Smooth muscle cell (in vitro differentiated cells): ENCODE measurements at regions not wholly inside any gene's neighbourhood (a gene's known extent, or its start where the extent isn't known, plus 50 kb on each side); places are given as distances from the start of the nearest gene placed in this dataset.

Experiments
- DNase-seq: peaks from one replicate; lab custom pipeline; 2025; ENCODE audit not compliant: unreplicated experiment; lab: John Stamatoyannopoulos, UW
- H2AFZ ChIP-seq: fragments of 200-600 bp; sonication (generic); 2 replicates; pipeline ENCODE4 v1.6.0; 2016; ENCODE audit warnings: antibody characterized with exemption, low read depth, mild to moderate bottlenecking
- H3F3A ChIP-seq: fragments of 200-600 bp; sonication (generic); 2 replicates; pipeline ENCODE4 v1.6.0; 2017; ENCODE audit warnings: antibody characterized with exemption, low read depth
- H3K27ac ChIP-seq: fragments of 200-600 bp; sonication (generic); 2 replicates; pipeline ENCODE4 v1.5.1; 2016; ENCODE audit warnings: low read depth, mild to moderate bottlenecking
- H3K27me3 ChIP-seq: fragments of 200-600 bp; sonication (generic); 2 replicates; pipeline ENCODE4 v1.6.1; 2016; ENCODE audit warnings: low read depth, mild to moderate bottlenecking
- H3K36me3 ChIP-seq: fragments of 200-600 bp; sonication (generic); 2 replicates; pipeline ENCODE4 v1.5.1; 2016; ENCODE audit warnings: low read depth
- H3K4me1 ChIP-seq: fragments of 200-600 bp; sonication (generic); 2 replicates; pipeline ENCODE4 v1.5.1; 2016; ENCODE audit warnings: low read depth
- H3K4me2 ChIP-seq: fragments of 200-600 bp; sonication (generic); 2 replicates; pipeline ENCODE4 v1.6.0; 2016; ENCODE audit warnings: mild to moderate bottlenecking
- H3K4me3 ChIP-seq: fragments of 200-600 bp; sonication (generic); 2 replicates; pipeline ENCODE4 v1.5.1; 2016; ENCODE audit warnings: mild to moderate bottlenecking
- H3K79me2 ChIP-seq: fragments of 200-600 bp; sonication (generic); 2 replicates; pipeline ENCODE4 v1.6.0; 2016; ENCODE audit warnings: low read depth, mild to moderate bottlenecking
- H3K9ac ChIP-seq: fragments of 200-600 bp; sonication (generic); 2 replicates; pipeline ENCODE4 v1.6.0; 2016; ENCODE audit warnings: low read depth
- H3K9me3 ChIP-seq: fragments of 200-600 bp; sonication (generic); replicated peaks from 2 replicates; pipeline ENCODE4 v1.5.1; 2016; ENCODE audit warnings: low read depth
- H4K20me1 ChIP-seq: fragments of 200-600 bp; sonication (generic); 2 replicates; pipeline ENCODE4 v1.6.0; 2016; ENCODE audit warnings: low read depth
- CTCF ChIP-seq: fragments of 200-600 bp; sonication (generic); IDR thresholded peaks from 2 replicates; pipeline ENCODE4 v1.5.1; 2017; ENCODE audit warnings: borderline replicate concordance, mild to moderate bottlenecking, antibody characterized with exemption; ENCODE audit not compliant: insufficient read depth, poor library complexity, severe bottlenecking
- WGBS: methylation state at CpG from one replicate; pipeline ENCODE4 v1.1.7; 2016; ENCODE audit warnings: low lambda C conversion rate; 5-methylcytosine and 5-hydroxymethylcytosine counted together

GRCh38 chrX:30992381-30992904 lies 79.4 kb downstream of the FTHL17 start:
- Histone ChIP-seq H3K9ac (no peak overlapping the region), H4K20me1 (no peaks in the 10 kb centered on the region), H3K4me1 (no peaks in the 10 kb centered on the region), H3K79me2 (no peaks in the 10 kb centered on the region), H3K36me3 (no peaks in the 10 kb centered on the region), H3K27ac (no peak overlapping the region), H2AFZ (no peak overlapping the region), H3F3A (no peaks in the 10 kb centered on the region), H3K4me2 (no peak overlapping the region), H3K9me3 (no peaks in the 10 kb centered on the region), H3K4me3 (no peak overlapping the region), H3K27me3 (no peaks in the 10 kb centered on the region)
- WGBS: 62% methylated on average over 4 of the region's 4 CpGs
- DNase-seq: no peak
- no peak for TF ChIP-seq CTCF

- H3K9me3 ChIP-seq: no peaks in the 10 kb centered on the region
- no peak overlapping the region for H3K4me3 ChIP-seq
- no peak for TF ChIP-seq CTCF
- H3K27ac ChIP-seq: no peak overlapping the region
- H3K4me2 ChIP-seq: no peak overlapping the region
- no peaks in the 10 kb centered on the region for H3K79me2 ChIP-seq
- no peaks in the 10 kb centered on the region for H4K20me1 ChIP-seq
- no peak overlapping the region for H2AFZ ChIP-seq
- H3K27me3 ChIP-seq: no peaks in the 10 kb centered on the region
- no peaks in the 10 kb centered on the region for H3K36me3 ChIP-seq
- DNase-seq: no peak
- H3K4me1 ChIP-seq: no peaks in the 10 kb centered on the region
- no peaks in the 10 kb centered on the region for H3F3A ChIP-seq
- 65% methylated on average over 2 of the region's 2 CpGs for WGBS
- H3K9ac ChIP-seq: no peak overlapping the region
Measured at GRCh38 chrX:30990361-30990760, 81.5 kb downstream of the FTHL17 start.

- H4K20me1 ChIP-seq: no peaks in the 10 kb centered on the region
- no peak overlapping the region for H2AFZ ChIP-seq
- no peaks in the 10 kb centered on the region for H3K4me1 ChIP-seq
- WGBS: 85% methylated on average over 3 of the region's 3 CpGs
- H3K9ac ChIP-seq: no peak overlapping the region
- H3K9me3 ChIP-seq: peaks cover 2% of the 10 kb centered on the region
- H3K4me2 ChIP-seq: no peak overlapping the region
- H3K36me3 ChIP-seq: no peaks in the 10 kb centered on the region
- no peak for TF ChIP-seq CTCF
- H3K4me3 ChIP-seq: no peak overlapping the region
- DNase-seq: no peak
- no peak overlapping the region for H3K27ac ChIP-seq
- H3K79me2 ChIP-seq: no peaks in the 10 kb centered on the region
- H3F3A ChIP-seq: no peaks in the 10 kb centered on the region
- no peaks in the 10 kb centered on the region for H3K27me3 ChIP-seq
Measured at GRCh38 chrX:30982467-30982866, 89.4 kb downstream of the FTHL17 start.

GRCh38 chrX:30981968-30982367 lies 89.9 kb downstream of the FTHL17 start:
- no peaks in the 10 kb centered on the region for H4K20me1 ChIP-seq
- no peaks in the 10 kb centered on the region for H3K4me1 ChIP-seq
- no peak overlapping the region for H3K4me2 ChIP-seq
- no peaks in the 10 kb centered on the region for H3K79me2 ChIP-seq
- no peak for DNase-seq
- no peak overlapping the region for H2AFZ ChIP-seq
- no peak overlapping the region for H3K9ac ChIP-seq
- no peaks in the 10 kb centered on the region for H3K27me3 ChIP-seq
- 74% methylated on average over 2 of the region's 2 CpGs for WGBS
- no peak overlapping the region for H3K27ac ChIP-seq
- H3F3A ChIP-seq: no peaks in the 10 kb centered on the region
- peaks cover 5% of the 10 kb centered on the region for H3K9me3 ChIP-seq
- H3K36me3 ChIP-seq: no peaks in the 10 kb centered on the region
- no peak overlapping the region for H3K4me3 ChIP-seq
- TF ChIP-seq CTCF: no peak
